ENCODE measurements at regions not wholly inside any gene's neighbourhood (a gene's known extent, or its start where the extent isn't known, plus 50 kb on each side); places are given as distances from the start of the nearest gene placed in this dataset.

GRCh38 chr13:59210543-59210942 is 953.2 kb downstream of the DIAPH3 start:
- no peak for DNase-seq (ENCODE audit: extremely low read depth, low read depth)
- no peak for TF ChIP-seq CTCF (IDR thresholded peaks at IDR 0.05; ENCODE audit: low read depth, low read length)

GRCh38 chr13:59211606-59212005 is 952.1 kb downstream of the DIAPH3 start:
- no peak for TF ChIP-seq CTCF (IDR thresholded peaks at IDR 0.05; ENCODE audit: low read depth, low read length)

GRCh38 chr13:59229401-59229800 is 934.3 kb downstream of the DIAPH3 start:
- DNase-seq (ENCODE audit: extremely low read depth, low read depth) = no peak
- TF ChIP-seq CTCF (IDR thresholded peaks at IDR 0.05; ENCODE audit: low read depth, low read length) = no peak

More at GRCh38 chr13:59211606-59212005, 952.1 kb downstream of the DIAPH3 start:
- DNase-seq (ENCODE audit: extremely low read depth, low read depth) = no peak

- no peak for DNase-seq (ENCODE audit: extremely low read depth, low read depth)
- no peak for TF ChIP-seq CTCF (IDR thresholded peaks at IDR 0.05; ENCODE audit: low read depth, low read length)
Observed at GRCh38 chr13:59229861-59230260, 933.9 kb downstream of the DIAPH3 start.

GRCh38 chr13:59230484-59231264 is 933.1 kb downstream of the DIAPH3 start:
- no peak for TF ChIP-seq CTCF (IDR thresholded peaks at IDR 0.05; ENCODE audit: low read depth, low read length)

GRCh38 chr13:59236309-59236919 is 927.3 kb downstream of the DIAPH3 start:
- TF ChIP-seq CTCF (IDR thresholded peaks at IDR 0.05; ENCODE audit: low read depth, low read length) = no peak
- no peak for DNase-seq (ENCODE audit: extremely low read depth, low read depth)

More at GRCh38 chr13:59230484-59231264, 933.1 kb downstream of the DIAPH3 start:
- DNase-seq (ENCODE audit: extremely low read depth, low read depth) = no peak

- no peak for DNase-seq (ENCODE audit: extremely low read depth, low read depth)
- no peak for TF ChIP-seq CTCF (IDR thresholded peaks at IDR 0.05; ENCODE audit: low read depth, low read length)
Observed at GRCh38 chr13:59236944-59237343, 926.8 kb downstream of the DIAPH3 start.

All from AG09319 (cell line).